ENCODE measurements at regions not wholly inside any gene's neighbourhood (a gene's known extent, or its start where the extent isn't known, plus 50 kb on each side); places are given as distances from the start of the nearest gene placed in this dataset.

DNA sequence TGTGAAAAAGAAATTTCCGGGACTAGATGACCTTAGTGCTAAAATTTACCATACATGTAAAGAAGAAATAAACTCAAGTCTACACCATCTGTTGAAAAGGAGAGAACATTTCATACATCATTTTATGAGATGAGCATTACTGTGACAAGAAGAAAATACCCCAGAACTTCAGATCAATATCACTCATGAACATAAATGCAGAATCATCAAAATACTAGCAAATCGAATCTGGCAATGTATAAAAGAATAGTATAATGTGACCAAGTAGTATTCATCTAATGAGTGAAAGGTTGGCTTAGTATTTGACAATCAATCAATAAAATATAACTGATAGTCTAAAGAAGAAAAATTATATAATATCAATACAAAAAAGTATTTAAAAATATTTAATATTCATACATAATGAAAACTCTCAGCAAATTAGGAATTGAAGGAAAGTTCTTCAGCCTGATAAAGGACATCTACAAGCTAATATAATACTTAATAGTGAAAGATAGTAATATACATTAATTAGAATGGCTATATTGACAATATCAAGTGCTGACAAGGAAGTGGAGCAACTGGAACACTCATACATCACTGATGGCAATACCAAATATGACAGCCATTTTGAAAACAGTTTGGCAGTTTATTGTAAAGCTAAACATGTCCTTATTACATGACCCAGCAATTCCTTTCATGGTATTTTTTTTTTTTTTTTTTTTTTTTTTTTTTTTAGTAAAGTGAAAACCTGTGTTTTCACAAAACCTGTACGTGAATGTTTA, 231.4 kb upstream of the ZEB2 start:
- DNase-seq (ENCODE audit: low read depth, low spot score), result no peak
- Histone ChIP-seq H3K36me3 (ENCODE audit: control insufficient read depth, insufficient read depth, low read length) (no peaks in the 10 kb centered on the region), H3K4me3 (ENCODE audit: low read depth in 2 of 2, low read length in 2 of 2) (no peak overlapping the region), H3K27me3 (ENCODE audit: control insufficient read depth, insufficient read depth, low read length) (no peaks in the 10 kb centered on the region), H3K4me1 (ENCODE audit: control insufficient read depth, insufficient read depth, low read length) (no peaks in the 10 kb centered on the region), H3K27ac (ENCODE audit: low read length) (no peak overlapping the region), H3K9me3 (ENCODE audit: control insufficient read depth, insufficient read depth, low read depth, low read length) (no peaks in the 10 kb centered on the region; the same call in 1 of the 2 replicates)
- ChIA-PET CTCF (no interaction called here), POLR2A (no interaction called here)
- intact Hi-C loops (cut with micrococcal nuclease; ENCODE audit: unreplicated experiment), result no loop called here
- no peak for ATAC-seq
- TF ChIP-seq, protein P1, sequence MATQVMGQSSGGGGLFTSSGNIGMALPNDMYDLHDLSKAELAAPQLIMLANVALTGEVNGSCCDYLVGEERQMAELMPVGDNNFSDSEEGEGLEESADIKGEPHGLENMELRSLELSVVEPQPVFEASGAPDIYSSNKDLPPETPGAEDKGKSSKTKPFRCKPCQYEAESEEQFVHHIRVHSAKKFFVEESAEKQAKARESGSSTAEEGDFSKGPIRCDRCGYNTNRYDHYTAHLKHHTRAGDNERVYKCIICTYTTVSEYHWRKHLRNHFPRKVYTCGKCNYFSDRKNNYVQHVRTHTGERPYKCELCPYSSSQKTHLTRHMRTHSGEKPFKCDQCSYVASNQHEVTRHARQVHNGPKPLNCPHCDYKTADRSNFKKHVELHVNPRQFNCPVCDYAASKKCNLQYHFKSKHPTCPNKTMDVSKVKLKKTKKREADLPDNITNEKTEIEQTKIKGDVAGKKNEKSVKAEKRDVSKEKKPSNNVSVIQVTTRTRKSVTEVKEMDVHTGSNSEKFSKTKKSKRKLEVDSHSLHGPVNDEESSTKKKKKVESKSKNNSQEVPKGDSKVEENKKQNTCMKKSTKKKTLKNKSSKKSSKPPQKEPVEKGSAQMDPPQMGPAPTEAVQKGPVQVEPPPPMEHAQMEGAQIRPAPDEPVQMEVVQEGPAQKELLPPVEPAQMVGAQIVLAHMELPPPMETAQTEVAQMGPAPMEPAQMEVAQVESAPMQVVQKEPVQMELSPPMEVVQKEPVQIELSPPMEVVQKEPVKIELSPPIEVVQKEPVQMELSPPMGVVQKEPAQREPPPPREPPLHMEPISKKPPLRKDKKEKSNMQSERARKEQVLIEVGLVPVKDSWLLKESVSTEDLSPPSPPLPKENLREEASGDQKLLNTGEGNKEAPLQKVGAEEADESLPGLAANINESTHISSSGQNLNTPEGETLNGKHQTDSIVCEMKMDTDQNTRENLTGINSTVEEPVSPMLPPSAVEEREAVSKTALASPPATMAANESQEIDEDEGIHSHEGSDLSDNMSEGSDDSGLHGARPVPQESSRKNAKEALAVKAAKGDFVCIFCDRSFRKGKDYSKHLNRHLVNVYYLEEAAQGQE (IDR thresholded peaks at IDR 0.05; ENCODE audit: insufficient read depth in 1 of 2, low read depth in 2 of 2, low read length in 1 of 2), result no peak
- TF ChIP-seq POLR2AphosphoS5 (IDR thresholded peaks at IDR 0.05; ENCODE audit: low read depth, low read length) (no peak), TCF7L2 (IDR thresholded peaks at IDR 0.05; ENCODE audit: low read depth, low read length) (no peak), SIN3A (IDR thresholded peaks at IDR 0.05; ENCODE audit: borderline replicate concordance, insufficient read depth, low read depth, low read length) (no peak)
- TF ChIP-seq, protein P2, sequence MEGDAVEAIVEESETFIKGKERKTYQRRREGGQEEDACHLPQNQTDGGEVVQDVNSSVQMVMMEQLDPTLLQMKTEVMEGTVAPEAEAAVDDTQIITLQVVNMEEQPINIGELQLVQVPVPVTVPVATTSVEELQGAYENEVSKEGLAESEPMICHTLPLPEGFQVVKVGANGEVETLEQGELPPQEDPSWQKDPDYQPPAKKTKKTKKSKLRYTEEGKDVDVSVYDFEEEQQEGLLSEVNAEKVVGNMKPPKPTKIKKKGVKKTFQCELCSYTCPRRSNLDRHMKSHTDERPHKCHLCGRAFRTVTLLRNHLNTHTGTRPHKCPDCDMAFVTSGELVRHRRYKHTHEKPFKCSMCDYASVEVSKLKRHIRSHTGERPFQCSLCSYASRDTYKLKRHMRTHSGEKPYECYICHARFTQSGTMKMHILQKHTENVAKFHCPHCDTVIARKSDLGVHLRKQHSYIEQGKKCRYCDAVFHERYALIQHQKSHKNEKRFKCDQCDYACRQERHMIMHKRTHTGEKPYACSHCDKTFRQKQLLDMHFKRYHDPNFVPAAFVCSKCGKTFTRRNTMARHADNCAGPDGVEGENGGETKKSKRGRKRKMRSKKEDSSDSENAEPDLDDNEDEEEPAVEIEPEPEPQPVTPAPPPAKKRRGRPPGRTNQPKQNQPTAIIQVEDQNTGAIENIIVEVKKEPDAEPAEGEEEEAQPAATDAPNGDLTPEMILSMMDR (IDR thresholded peaks at IDR 0.05), result no peak
- in situ Hi-C loops (cut with HindIII; ENCODE audit: low pct_unique_long_range_greater_than_20kb, low sequenced_read_pairs), result no loop called here
- BruUV-seq (replicated peaks), result no TSS peak

DNA sequence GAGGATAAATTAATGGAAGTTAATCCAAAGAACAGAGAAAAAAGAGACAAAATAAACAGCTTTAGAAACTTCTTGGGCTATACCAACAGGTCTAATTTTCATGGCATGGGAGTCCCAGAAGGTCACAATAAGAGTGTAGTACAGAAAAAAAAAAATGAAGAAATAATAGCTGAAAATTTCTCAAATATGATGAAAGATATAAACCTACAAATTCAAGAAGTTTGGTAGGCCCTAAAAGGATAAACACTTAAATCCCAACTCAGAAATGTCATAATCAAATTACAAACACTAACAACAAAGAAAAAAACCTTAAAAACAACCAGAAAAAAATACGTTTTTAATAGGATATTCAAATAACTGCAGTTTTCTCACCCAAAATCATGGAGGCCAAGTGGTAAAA, 229.3 kb upstream of the ZEB2 start:
- no peak for ATAC-seq
- ChIA-PET POLR2A (no interaction called here), CTCF (no interaction called here)
- Histone ChIP-seq H3K4me1 (ENCODE audit: control insufficient read depth, insufficient read depth, low read length) (no peaks in the 10 kb centered on the region), H3K27ac (ENCODE audit: low read length) (no peak overlapping the region), H3K36me3 (ENCODE audit: control insufficient read depth, insufficient read depth, low read length) (no peaks in the 10 kb centered on the region), H3K9me3 (ENCODE audit: control insufficient read depth, insufficient read depth, low read depth, low read length) (no peaks in the 10 kb centered on the region; the same call in 1 of the 2 replicates), H3K27me3 (ENCODE audit: control insufficient read depth, insufficient read depth, low read length) (no peaks in the 10 kb centered on the region), H3K4me3 (ENCODE audit: low read depth in 2 of 2, low read length in 2 of 2) (no peak overlapping the region)
- DNase-seq (ENCODE audit: low read depth, low spot score), result no peak
- intact Hi-C loops (cut with micrococcal nuclease; ENCODE audit: unreplicated experiment), result no loop called here
- TF ChIP-seq, protein P1 (IDR thresholded peaks at IDR 0.05; ENCODE audit: insufficient read depth in 1 of 2, low read depth in 2 of 2, low read length in 1 of 2), result no peak
- TF ChIP-seq SIN3A (IDR thresholded peaks at IDR 0.05; ENCODE audit: borderline replicate concordance, insufficient read depth, low read depth, low read length) (no peak), TCF7L2 (IDR thresholded peaks at IDR 0.05; ENCODE audit: low read depth, low read length) (no peak), POLR2AphosphoS5 (IDR thresholded peaks at IDR 0.05; ENCODE audit: low read depth, low read length) (no peak)
- TF ChIP-seq, protein P2 (IDR thresholded peaks at IDR 0.05), result no peak
- BruUV-seq (replicated peaks), result no TSS peak
- in situ Hi-C loops (cut with HindIII; ENCODE audit: low pct_unique_long_range_greater_than_20kb, low sequenced_read_pairs), result no loop called here
